HUES48 (cell line): ENCODE measurements at regions not wholly inside any gene's neighbourhood (a gene's known extent, or its start where the extent isn't known, plus 50 kb on each side); places are given as distances from the start of the nearest gene placed in this dataset.

Experiments used
- H3K27ac ChIP-seq: one replicate; pipeline ENCODE4 v1.7.0; 2013; ENCODE audit warnings: low read depth, low read length, inconsistent platforms
- H3K27me3 ChIP-seq: 2 replicates; pipeline ENCODE4 v1.6.1; 2013; ENCODE audit warnings: mild to moderate bottlenecking, low read length; ENCODE audit not compliant: control insufficient read depth, insufficient read depth
- H3K36me3 ChIP-seq: 2 replicates; pipeline ENCODE4 v1.6.1; 2013; ENCODE audit warnings: low read length; ENCODE audit not compliant: control insufficient read depth, insufficient read depth
- H3K4me1 ChIP-seq: 2 replicates; pipeline ENCODE4 v1.6.1; 2013; ENCODE audit warnings: mild to moderate bottlenecking, low read length; ENCODE audit not compliant: control insufficient read depth, insufficient read depth
- H3K4me3 ChIP-seq: 2 replicates; pipeline ENCODE4 v1.5.1; 2013; ENCODE audit warnings: mild to moderate bottlenecking, low read depth, low read length
- H3K9ac ChIP-seq: 2 replicates; pipeline ENCODE4 v1.6.1; 2013; ENCODE audit warnings: mild to moderate bottlenecking, low read depth, low read length, moderate library complexity
- H3K9me3 ChIP-seq: 2 replicates; pipeline ENCODE4 v1.6.1; 2013; ENCODE audit warnings: low read length; ENCODE audit not compliant: control insufficient read depth, insufficient read depth

- H3K27me3 ChIP-seq, result no peaks in the 10 kb centered on the region
These were observed 112.5 kb upstream of the FKBP1C start for GRCh38 chr6:63098789-63099188.

GRCh38 chr6:63099772-63100459 lies 111.4 kb upstream of the FKBP1C start:
- Histone ChIP-seq H3K4me3 (no peak overlapping the region), H3K27me3 (no peaks in the 10 kb centered on the region), H3K9ac (no peak overlapping the region), H3K4me1 (no peaks in the 10 kb centered on the region), H3K36me3 (no peaks in the 10 kb centered on the region), H3K9me3 (no peaks in the 10 kb centered on the region), H3K27ac (no peak overlapping the region)

More at GRCh38 chr6:63098789-63099188, 112.5 kb upstream of the FKBP1C start:
- no peak overlapping the region for H3K9ac ChIP-seq
- no peak overlapping the region for H3K27ac ChIP-seq
- H3K9me3 ChIP-seq, result no peaks in the 10 kb centered on the region
- H3K36me3 ChIP-seq, result no peaks in the 10 kb centered on the region
- no peak overlapping the region for H3K4me3 ChIP-seq
- H3K4me1 ChIP-seq, result no peaks in the 10 kb centered on the region

- Histone ChIP-seq H3K9me3 (no peaks in the 10 kb centered on the region), H3K27me3 (no peaks in the 10 kb centered on the region), H3K36me3 (no peaks in the 10 kb centered on the region), H3K9ac (no peak overlapping the region), H3K4me3 (no peak overlapping the region), H3K4me1 (no peaks in the 10 kb centered on the region), H3K27ac (no peak overlapping the region)
These were observed 96.6 kb upstream of the FKBP1C start for GRCh38 chr6:63114610-63115211.

- Histone ChIP-seq H3K9me3 (no peaks in the 10 kb centered on the region), H3K9ac (no peak overlapping the region), H3K27ac (no peak overlapping the region), H3K4me3 (no peak overlapping the region), H3K27me3 (no peaks in the 10 kb centered on the region), H3K36me3 (no peaks in the 10 kb centered on the region), H3K4me1 (no peaks in the 10 kb centered on the region)
These were observed 90.1 kb upstream of the FKBP1C start for GRCh38 chr6:63121166-63121565.

GRCh38 chr6:63140114-63140513 lies 71.2 kb upstream of the FKBP1C start:
- Histone ChIP-seq H3K4me3 (no peak overlapping the region), H3K27ac (no peak overlapping the region), H3K36me3 (no peaks in the 10 kb centered on the region), H3K9ac (no peak overlapping the region), H3K27me3 (no peaks in the 10 kb centered on the region), H3K4me1 (no peaks in the 10 kb centered on the region), H3K9me3 (no peaks in the 10 kb centered on the region; the same call in none of the 2 replicates)

- Histone ChIP-seq H3K9me3 (no peaks in the 10 kb centered on the region; the same call in none of the 2 replicates), H3K27me3 (no peaks in the 10 kb centered on the region), H3K4me1 (no peaks in the 10 kb centered on the region), H3K4me3 (no peak overlapping the region), H3K9ac (no peak overlapping the region), H3K36me3 (no peaks in the 10 kb centered on the region), H3K27ac (no peak overlapping the region)
These were observed 70.5 kb upstream of the FKBP1C start for GRCh38 chr6:63140692-63141318.

GRCh38 chr6:63149730-63150129 lies 61.5 kb upstream of the FKBP1C start:
- no peaks in the 10 kb centered on the region for H3K27me3 ChIP-seq
- no peaks in the 10 kb centered on the region for H3K36me3 ChIP-seq
- H3K4me3 ChIP-seq, result no peak overlapping the region
- no peak overlapping the region for H3K9ac ChIP-seq
- H3K4me1 ChIP-seq, result no peaks in the 10 kb centered on the region
- no peaks in the 10 kb centered on the region for H3K9me3 ChIP-seq
- no peak overlapping the region for H3K27ac ChIP-seq

GRCh38 chr6:63154535-63154934 lies 56.7 kb upstream of the FKBP1C start:
- H3K4me1 ChIP-seq, result no peaks in the 10 kb centered on the region
- H3K4me3 ChIP-seq, result no peak overlapping the region
- no peaks in the 10 kb centered on the region for H3K9me3 ChIP-seq
- no peaks in the 10 kb centered on the region for H3K27me3 ChIP-seq
- no peak overlapping the region for H3K27ac ChIP-seq
- no peak overlapping the region for H3K9ac ChIP-seq
- H3K36me3 ChIP-seq, result no peaks in the 10 kb centered on the region
